NB4 (cell line): ENCODE measurements at regions not wholly inside any gene's neighbourhood (a gene's known extent, or its start where the extent isn't known, plus 50 kb on each side); places are given as distances from the start of the nearest gene placed in this dataset.

ENCODE experiments used
- DNase-seq: peaks from one replicate; pipeline ENCODE4 v3.0.0; 2010; ENCODE audit warnings: low read depth
- H3K4me3 ChIP-seq: one replicate; pipeline ENCODE4 v1.5.1; 2011; ENCODE audit warnings: mild to moderate bottlenecking, low read depth, low read length, moderate library complexity
- MYC ChIP-seq: IDR thresholded peaks from 2 replicates; pipeline ENCODE4 v1.6.1; 2011; ENCODE audit warnings: low read depth, low read length
- POLR2A ChIP-seq: IDR thresholded peaks from 2 replicates; pipeline ENCODE4 v1.6.1; 2011; ENCODE audit warnings: mild to moderate bottlenecking; ENCODE audit not compliant: insufficient read length; ENCODE audit errors: extremely low read depth
- TF ChIP-seq, protein P1 (sequence below): IDR thresholded peaks from 2 replicates; pipeline ENCODE4 v1.6.1; 2011; ENCODE audit warnings: low read depth, low read length
- TF ChIP-seq, protein P2 (sequence below): IDR thresholded peaks from one replicate; pipeline ENCODE4 v1.5.1; 2012; ENCODE audit warnings: low read depth, low read length

DNA sequence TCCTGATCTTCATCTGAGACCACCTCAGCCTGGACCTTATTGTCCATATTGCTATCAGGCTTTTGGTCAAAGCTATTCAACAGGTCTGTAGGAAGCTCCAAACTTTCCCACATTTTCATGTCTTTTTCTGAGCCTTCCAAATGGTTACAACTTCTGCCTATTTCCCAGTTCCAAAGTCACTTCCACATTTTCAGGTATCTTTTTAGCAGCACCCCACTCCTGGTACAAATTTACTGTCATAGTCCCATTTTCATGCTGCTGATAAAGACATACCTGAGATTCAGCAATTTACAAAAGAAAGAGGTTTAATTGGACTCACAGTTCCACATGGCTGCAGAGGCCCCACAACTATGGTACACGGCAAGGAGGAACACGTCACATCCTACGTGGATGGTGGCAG is 815.5 kb downstream of the KCNJ2 start:
- DNase-seq, result no peak
- no peak overlapping the region for H3K4me3 ChIP-seq
- TF ChIP-seq MYC (no peak), POLR2A (no peak)
- TF ChIP-seq, protein P1, sequence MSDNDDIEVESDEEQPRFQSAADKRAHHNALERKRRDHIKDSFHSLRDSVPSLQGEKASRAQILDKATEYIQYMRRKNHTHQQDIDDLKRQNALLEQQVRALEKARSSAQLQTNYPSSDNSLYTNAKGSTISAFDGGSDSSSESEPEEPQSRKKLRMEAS, result no peak
- TF ChIP-seq, protein P2, sequence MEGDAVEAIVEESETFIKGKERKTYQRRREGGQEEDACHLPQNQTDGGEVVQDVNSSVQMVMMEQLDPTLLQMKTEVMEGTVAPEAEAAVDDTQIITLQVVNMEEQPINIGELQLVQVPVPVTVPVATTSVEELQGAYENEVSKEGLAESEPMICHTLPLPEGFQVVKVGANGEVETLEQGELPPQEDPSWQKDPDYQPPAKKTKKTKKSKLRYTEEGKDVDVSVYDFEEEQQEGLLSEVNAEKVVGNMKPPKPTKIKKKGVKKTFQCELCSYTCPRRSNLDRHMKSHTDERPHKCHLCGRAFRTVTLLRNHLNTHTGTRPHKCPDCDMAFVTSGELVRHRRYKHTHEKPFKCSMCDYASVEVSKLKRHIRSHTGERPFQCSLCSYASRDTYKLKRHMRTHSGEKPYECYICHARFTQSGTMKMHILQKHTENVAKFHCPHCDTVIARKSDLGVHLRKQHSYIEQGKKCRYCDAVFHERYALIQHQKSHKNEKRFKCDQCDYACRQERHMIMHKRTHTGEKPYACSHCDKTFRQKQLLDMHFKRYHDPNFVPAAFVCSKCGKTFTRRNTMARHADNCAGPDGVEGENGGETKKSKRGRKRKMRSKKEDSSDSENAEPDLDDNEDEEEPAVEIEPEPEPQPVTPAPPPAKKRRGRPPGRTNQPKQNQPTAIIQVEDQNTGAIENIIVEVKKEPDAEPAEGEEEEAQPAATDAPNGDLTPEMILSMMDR, result no peak

DNA sequence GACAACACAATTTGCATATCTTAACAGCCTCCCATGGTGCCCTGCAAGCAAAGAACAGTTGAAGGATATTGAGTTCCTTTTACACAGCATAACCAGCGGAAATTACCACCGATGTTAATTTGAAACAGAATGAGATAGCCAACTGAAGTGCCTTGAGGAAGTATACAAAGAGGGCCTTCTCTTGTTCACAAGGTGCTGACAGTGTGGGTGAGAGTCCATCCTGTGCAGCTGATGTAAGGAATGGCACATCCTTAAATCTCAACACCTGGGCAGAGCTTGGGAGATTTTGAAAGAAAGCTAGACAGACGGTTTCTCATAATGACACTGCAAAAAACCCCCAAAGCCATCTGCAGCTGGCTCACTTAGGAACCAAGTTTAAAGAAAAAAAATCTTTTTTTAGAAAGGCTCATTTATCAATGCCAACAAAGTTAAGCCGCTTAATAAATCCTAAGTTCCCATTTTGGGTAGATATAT is 818.6 kb downstream of the KCNJ2 start:
- DNase-seq, result no peak
- no peak overlapping the region for H3K4me3 ChIP-seq
- TF ChIP-seq, protein P1, result no peak
- no peak for TF ChIP-seq POLR2A
- no peak for TF ChIP-seq MYC
- TF ChIP-seq, protein P2, result no peak

DNA sequence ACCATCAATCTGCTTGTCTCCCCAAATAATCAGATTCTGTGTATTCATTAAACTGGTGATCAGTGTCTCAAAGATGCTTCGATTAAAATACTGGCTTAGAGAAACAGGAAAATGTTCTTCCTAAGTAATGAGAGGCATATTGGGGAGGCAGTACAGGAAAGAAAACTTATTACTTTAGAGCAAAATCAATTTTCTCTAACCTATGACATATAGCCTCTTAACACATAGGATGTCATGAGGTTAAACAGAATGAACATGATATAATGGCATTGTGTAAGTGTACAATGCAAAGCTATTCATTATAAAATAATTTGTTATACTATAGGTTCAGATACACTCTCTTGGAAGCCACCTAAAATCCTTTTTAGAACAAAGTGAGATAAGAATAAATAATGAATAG is 819.3 kb downstream of the KCNJ2 start:
- no peak overlapping the region for H3K4me3 ChIP-seq

DNA sequence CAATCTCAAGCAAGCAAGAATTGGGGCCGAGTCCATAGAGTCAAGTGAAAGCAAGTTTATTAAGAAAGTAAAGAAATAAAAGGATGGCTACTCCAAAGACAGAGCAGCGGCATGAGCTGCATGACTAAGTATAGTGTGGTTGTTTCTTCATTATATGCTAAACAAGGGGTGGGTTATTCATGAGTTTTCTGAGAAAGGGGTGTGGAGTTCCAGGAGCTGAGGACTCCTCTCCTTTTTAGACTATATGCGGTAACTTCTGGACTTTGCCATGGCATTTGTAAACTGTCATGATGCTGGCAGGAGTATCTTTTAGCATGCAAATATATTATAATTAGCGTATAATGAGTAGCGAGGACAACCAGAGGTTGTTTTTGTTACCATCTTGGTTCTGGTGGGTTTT is 819.9 kb downstream of the KCNJ2 start:
- H3K4me3 ChIP-seq, result no peak overlapping the region
- no peak for TF ChIP-seq MYC
- TF ChIP-seq POLR2A, result no peak
- TF ChIP-seq, protein P1, result no peak
- TF ChIP-seq, protein P2, result no peak
- DNase-seq, result no peak

More for the DNA sequence above, 819.3 kb downstream of the KCNJ2 start:
- no peak for DNase-seq
- no peak for TF ChIP-seq POLR2A
- no peak for TF ChIP-seq MYC
- TF ChIP-seq, protein P1, result no peak
- TF ChIP-seq, protein P2, result no peak

DNA sequence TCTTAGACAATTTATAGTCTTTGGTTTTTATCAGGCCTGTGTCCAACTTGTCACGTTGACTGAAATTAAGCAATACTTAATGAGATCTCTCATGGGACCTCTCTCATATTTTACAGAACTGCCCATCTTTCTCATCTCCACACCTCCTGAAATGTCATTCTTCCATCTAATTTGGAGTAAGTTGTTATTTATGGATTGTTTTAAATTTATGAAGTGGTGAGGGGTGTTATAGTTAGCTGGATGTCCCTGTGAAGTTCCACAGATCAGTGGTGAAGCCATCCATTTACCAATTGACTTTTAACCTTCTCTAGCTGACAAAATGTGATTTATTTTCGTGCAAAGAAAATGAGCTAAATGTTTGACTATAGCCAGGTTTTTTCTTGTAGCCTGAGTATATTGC is 824.9 kb downstream of the KCNJ2 start:
- DNase-seq, result no peak
- no peak overlapping the region for H3K4me3 ChIP-seq
- TF ChIP-seq, protein P2, result no peak
- no peak for TF ChIP-seq POLR2A
- TF ChIP-seq, protein P1, result no peak
- TF ChIP-seq MYC, result no peak

DNA sequence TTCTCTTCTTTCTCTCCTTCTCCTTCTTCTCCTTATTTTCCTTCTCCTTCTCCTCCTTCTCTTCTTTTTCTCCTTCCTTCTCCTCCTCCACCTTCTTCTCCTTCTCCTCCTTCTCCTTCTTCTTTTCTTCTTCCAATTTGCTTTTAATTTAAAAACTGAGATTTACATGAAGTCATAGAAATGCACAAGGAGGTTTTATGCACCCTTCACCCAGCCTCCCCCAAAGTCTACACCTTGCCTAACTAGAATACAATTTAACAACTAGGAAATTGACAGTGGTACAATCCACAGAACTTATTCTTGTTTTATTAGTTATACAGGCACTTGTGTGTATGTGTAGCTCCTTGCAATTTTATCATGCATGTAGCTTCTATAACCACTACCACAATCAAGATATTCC is 826.7 kb downstream of the KCNJ2 start:
- no peak for TF ChIP-seq POLR2A
- DNase-seq, result no peak
- H3K4me3 ChIP-seq, result no peak overlapping the region
